A673 (cell line): ENCODE measurements at regions not wholly inside any gene's neighbourhood (a gene's known extent, or its start where the extent isn't known, plus 50 kb on each side); places are given as distances from the start of the nearest gene placed in this dataset.
A peak's percentile ranks its signal among the peaks of the same experiment; 100 is the strongest.

ENCODE experiments used
- BruUV-seq: library from RNA; stranded (reverse); fragments of 400-500 nt; replicated peaks from 2 replicates; lab custom pipeline; 2021; lab: Mats Ljungman, UMichigan
- CTCF ChIA-PET: fragments of 300-600 bp; sonication (Branson Sonifier 250); formaldehyde crosslinking; loops from one replicate; lab custom pipeline; 2022; ENCODE audit warnings: antibody characterized with exemption; lab: Charles Lee
- POLR2A ChIA-PET: fragments of 300-600 bp; sonication (Branson Sonifier 250); formaldehyde crosslinking; loops from one replicate; lab custom pipeline; 2022; ENCODE audit warnings: antibody characterized with exemption; ENCODE audit not compliant: low non-redundant PET; lab: Charles Lee
- DNase-seq: peaks from one replicate; pipeline ENCODE4 v3.0.0-alpha.2; 2015; ENCODE audit warnings: low spot score
- H3K27ac ChIP-seq: fragments of 200-600 bp; sonication (generic); 2 replicates; pipeline ENCODE4 v1.5.1; 2016; ENCODE audit warnings: mixed run types, low read depth, mild to moderate bottlenecking, mixed read lengths, antibody characterized with exemption, low read length; ENCODE audit not compliant: poor library complexity, severe bottlenecking
- H3K27me3 ChIP-seq: fragments of 200-600 bp; sonication (generic); replicated peaks from 2 replicates; pipeline ENCODE4 v1.6.1; 2017; ENCODE audit warnings: mixed run types, low read depth, mild to moderate bottlenecking, mixed read lengths, antibody characterized with exemption, low read length; ENCODE audit not compliant: insufficient read depth, poor library complexity
- H3K36me3 ChIP-seq: fragments of 200-600 bp; sonication (generic); 2 replicates; pipeline ENCODE4 v1.6.1; 2016; ENCODE audit warnings: mixed run types, mild to moderate bottlenecking, mixed read lengths, antibody characterized with exemption, low read length; ENCODE audit not compliant: insufficient read depth, poor library complexity, severe bottlenecking
- H3K4me1 ChIP-seq: fragments of 200-600 bp; sonication (generic); 2 replicates; pipeline ENCODE4 v1.6.1; 2017; ENCODE audit warnings: mixed run types, mild to moderate bottlenecking, mixed read lengths, antibody characterized with exemption, low read length; ENCODE audit not compliant: insufficient read depth, poor library complexity, severe bottlenecking
- H3K4me3 ChIP-seq: fragments of 200-600 bp; sonication (generic); 2 replicates; pipeline ENCODE4 v1.5.1; 2016; ENCODE audit warnings: low read depth, mixed run types, mild to moderate bottlenecking, mixed read lengths, low read length; ENCODE audit not compliant: poor library complexity, severe bottlenecking
- H3K9me3 ChIP-seq: fragments of 200-600 bp; sonication (generic); 2 replicates; pipeline ENCODE4 v1.6.1; 2016; ENCODE audit warnings: mixed run types, low read depth, mild to moderate bottlenecking, mixed read lengths, antibody characterized with exemption, low read length; ENCODE audit not compliant: poor library complexity, severe bottlenecking
- CTCF ChIP-seq: fragments of 300-800, 200-600 bp; sonication (generic); conservative IDR thresholded peaks from 2 replicates; pipeline ENCODE4 v1.5.1; 2017; ENCODE audit warnings: low read depth, mild to moderate bottlenecking, antibody characterized with exemption, low read length, moderate library complexity, mixed read lengths
- EZH2 ChIP-seq: fragments of 200-600 bp; sonication (generic); IDR thresholded peaks from 2 replicates; pipeline ENCODE4 v1.6.1; 2017; ENCODE audit warnings: borderline replicate concordance, low read depth, mild to moderate bottlenecking, mixed read lengths, antibody characterized with exemption, low read length; ENCODE audit not compliant: poor library complexity, severe bottlenecking
- intact Hi-C: fragments of 100-400 bp; cut with micrococcal nuclease; formaldehyde crosslinking; loops from one replicate; pipeline ENCODE4 v1.10.0; 2022; ENCODE audit not compliant: unreplicated experiment

- H3K27ac ChIP-seq: no peak overlapping the region
- TF ChIP-seq EZH2 (no peak), CTCF (no peak)
Observed at GRCh38 chr11:109862835-109863234, 230.4 kb upstream of the ZC3H12C start.

GRCh38 chr11:109864151-109864661, 229.0 kb upstream of the ZC3H12C start:
- Histone ChIP-seq H3K36me3 (no peaks in the 10 kb centered on the region), H3K27ac (no peak overlapping the region), H3K27me3 (no peaks in the 10 kb centered on the region), H3K4me1 (peaks cover 23% of the 10 kb centered on the region), H3K4me3 (no peak overlapping the region), H3K9me3 (no peaks in the 10 kb centered on the region)
- POLR2A ChIA-PET: no interaction called here
- BruUV-seq: no TSS peak
- TF ChIP-seq EZH2 (no peak), CTCF (no peak)
- DNase-seq: peak; percentile 85
- CTCF ChIA-PET: interaction anchor here (0.5 to 0.8 kb wide), 2 partner anchors 75 to 1626 kb away, joined by 4 to 10 read pairs; no protein-coding TSS in a partner anchor
- intact Hi-C loops: no loop called here

More at GRCh38 chr11:109862835-109863234, 230.4 kb upstream of the ZC3H12C start:
- Histone ChIP-seq H3K4me3 (no peak overlapping the region), H3K4me1 (peaks cover 23% of the 10 kb centered on the region), H3K9me3 (no peaks in the 10 kb centered on the region), H3K36me3 (no peaks in the 10 kb centered on the region), H3K27me3 (no peaks in the 10 kb centered on the region)
- POLR2A ChIA-PET: no interaction called here
- CTCF ChIA-PET: no interaction called here
- no peak for DNase-seq
- intact Hi-C loops: no loop called here
- no TSS peak for BruUV-seq

- CTCF ChIA-PET: interaction anchor here (0.8 to 1.1 kb wide), 3 partner anchors 12 to 399 kb away, joined by 3 to 4 read pairs (median 4); no protein-coding TSS in a partner anchor
- Histone ChIP-seq H3K36me3 (no peaks in the 10 kb centered on the region), H3K27me3 (no peaks in the 10 kb centered on the region), H3K4me3 (no peak overlapping the region), H3K9me3 (no peaks in the 10 kb centered on the region), H3K4me1 (peaks cover 23% of the 10 kb centered on the region), H3K27ac (no peak overlapping the region)
- POLR2A ChIA-PET: no interaction called here
- peak; percentile 81 for DNase-seq
- TF ChIP-seq EZH2 (no peak), CTCF (no peak)
- intact Hi-C loops: no loop called here
- BruUV-seq: no TSS peak
Observed at GRCh38 chr11:109864834-109865547, 228.2 kb upstream of the ZC3H12C start.
